Mammary epithelial cell (primary cell): ENCODE measurements at regions not wholly inside any gene's neighbourhood (a gene's known extent, or its start where the extent isn't known, plus 50 kb on each side); places are given as distances from the start of the nearest gene placed in this dataset.

Experiments used
- EZH2 ChIP-seq: IDR thresholded peaks from 2 replicates; pipeline ENCODE4 v1.6.1; 2012; ENCODE audit warnings: low read length, inconsistent platforms, borderline replicate concordance
- TF ChIP-seq, protein P1 (sequence below), 2 donors: IDR thresholded peaks in 1 of 2; conservative IDR thresholded peaks in 1 of 2; 2 replicates each; pipeline ENCODE4 v1.5.1; 2011 to 2012; ENCODE audit warnings: inconsistent platforms in 2 of 2, low read length in 2 of 2, mild to moderate bottlenecking in 2 of 2, control low read depth in 1 of 2, low read depth in 1 of 2; ENCODE audit not compliant: insufficient read depth in 1 of 2; ENCODE audit errors: extremely low read depth in 1 of 2

DNA sequence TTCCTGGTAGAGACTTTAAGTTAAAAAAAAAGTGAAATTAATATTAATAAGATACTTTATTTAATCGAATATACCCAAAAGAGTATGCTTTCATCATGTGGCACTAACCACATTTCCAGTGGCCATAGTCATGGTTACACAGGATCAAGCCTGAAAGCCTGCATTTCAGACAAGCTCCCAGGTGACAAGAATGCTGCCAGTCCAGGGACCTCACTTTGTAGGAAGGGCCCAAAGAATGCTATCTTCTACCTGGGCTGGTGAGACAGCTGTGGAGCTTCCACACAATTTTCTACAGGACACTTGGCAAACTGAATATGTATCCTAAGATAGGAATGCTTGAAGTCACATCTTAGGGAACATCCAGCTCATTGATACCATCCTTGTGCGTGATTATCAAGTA, 203.8 kb downstream of the AUH start:
- TF ChIP-seq EZH2 = no peak
- TF ChIP-seq, protein P1, sequence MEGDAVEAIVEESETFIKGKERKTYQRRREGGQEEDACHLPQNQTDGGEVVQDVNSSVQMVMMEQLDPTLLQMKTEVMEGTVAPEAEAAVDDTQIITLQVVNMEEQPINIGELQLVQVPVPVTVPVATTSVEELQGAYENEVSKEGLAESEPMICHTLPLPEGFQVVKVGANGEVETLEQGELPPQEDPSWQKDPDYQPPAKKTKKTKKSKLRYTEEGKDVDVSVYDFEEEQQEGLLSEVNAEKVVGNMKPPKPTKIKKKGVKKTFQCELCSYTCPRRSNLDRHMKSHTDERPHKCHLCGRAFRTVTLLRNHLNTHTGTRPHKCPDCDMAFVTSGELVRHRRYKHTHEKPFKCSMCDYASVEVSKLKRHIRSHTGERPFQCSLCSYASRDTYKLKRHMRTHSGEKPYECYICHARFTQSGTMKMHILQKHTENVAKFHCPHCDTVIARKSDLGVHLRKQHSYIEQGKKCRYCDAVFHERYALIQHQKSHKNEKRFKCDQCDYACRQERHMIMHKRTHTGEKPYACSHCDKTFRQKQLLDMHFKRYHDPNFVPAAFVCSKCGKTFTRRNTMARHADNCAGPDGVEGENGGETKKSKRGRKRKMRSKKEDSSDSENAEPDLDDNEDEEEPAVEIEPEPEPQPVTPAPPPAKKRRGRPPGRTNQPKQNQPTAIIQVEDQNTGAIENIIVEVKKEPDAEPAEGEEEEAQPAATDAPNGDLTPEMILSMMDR (conservative IDR thresholded peaks at IDR 0.05 in 1 of 2, IDR thresholded peaks at IDR 0.05 in 1 of 2; ENCODE audit: extremely low read depth in 1 of 2, insufficient read depth in 1 of 2, low read depth in 1 of 2, low read length in 2 of 2) = no peak
